ENCODE measurements at regions not wholly inside any gene's neighbourhood (a gene's known extent, or its start where the extent isn't known, plus 50 kb on each side); places are given as distances from the start of the nearest gene placed in this dataset.

DNA sequence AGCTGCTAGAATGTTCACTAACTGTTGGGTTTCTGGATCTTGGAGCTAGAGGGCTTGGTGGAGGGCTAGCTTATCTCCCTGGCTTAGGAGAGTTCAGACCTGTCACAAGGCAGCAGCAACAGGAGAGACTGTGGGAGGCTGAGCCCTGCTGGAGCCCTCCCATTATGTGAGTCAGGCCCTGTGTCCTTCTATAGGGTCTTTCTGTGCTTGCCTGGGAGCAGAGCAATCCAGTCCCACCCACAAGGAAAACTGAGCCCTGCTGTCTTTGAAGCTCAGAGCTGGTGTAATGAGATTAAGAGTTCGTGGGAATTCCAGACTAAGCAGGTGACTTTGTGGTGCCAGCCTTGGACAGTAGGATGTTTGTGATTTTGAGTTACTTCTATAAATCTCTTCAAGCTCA is 249.0 kb downstream of the TTC32 start:
- H3K4me3 ChIP-seq (ENCODE audit: low read depth, low read length), result no peak overlapping the region
- TF ChIP-seq, protein P1, sequence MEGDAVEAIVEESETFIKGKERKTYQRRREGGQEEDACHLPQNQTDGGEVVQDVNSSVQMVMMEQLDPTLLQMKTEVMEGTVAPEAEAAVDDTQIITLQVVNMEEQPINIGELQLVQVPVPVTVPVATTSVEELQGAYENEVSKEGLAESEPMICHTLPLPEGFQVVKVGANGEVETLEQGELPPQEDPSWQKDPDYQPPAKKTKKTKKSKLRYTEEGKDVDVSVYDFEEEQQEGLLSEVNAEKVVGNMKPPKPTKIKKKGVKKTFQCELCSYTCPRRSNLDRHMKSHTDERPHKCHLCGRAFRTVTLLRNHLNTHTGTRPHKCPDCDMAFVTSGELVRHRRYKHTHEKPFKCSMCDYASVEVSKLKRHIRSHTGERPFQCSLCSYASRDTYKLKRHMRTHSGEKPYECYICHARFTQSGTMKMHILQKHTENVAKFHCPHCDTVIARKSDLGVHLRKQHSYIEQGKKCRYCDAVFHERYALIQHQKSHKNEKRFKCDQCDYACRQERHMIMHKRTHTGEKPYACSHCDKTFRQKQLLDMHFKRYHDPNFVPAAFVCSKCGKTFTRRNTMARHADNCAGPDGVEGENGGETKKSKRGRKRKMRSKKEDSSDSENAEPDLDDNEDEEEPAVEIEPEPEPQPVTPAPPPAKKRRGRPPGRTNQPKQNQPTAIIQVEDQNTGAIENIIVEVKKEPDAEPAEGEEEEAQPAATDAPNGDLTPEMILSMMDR (IDR thresholded peaks at IDR 0.05; ENCODE audit: insufficient read depth, low read length), result no peak
- no peak for DNase-seq (ENCODE audit: low read depth)

DNA sequence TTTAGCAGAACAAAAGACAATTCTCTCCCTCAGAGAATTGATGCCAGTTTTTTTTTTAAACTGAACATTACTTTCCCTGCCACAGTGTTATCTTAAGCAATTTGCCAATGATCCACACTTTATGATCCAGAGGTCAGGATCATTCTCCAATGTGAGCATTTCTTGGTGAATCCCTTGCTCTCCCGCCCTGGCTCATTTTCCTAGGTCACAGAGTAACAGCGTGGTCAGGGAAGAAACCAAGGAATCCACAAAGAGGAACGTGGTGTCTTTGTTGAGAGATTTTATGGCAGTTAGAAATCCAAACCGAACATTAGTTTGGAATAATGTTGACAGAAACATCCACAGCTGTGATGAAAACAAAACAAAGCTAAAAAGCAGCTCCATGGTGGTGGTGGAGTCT is 250.3 kb downstream of the TTC32 start:
- H3K4me3 ChIP-seq (ENCODE audit: low read depth, low read length), result no peak overlapping the region
- no peak for DNase-seq (ENCODE audit: low read depth)
- TF ChIP-seq, protein P1 (IDR thresholded peaks at IDR 0.05; ENCODE audit: insufficient read depth, low read length), result no peak

DNA sequence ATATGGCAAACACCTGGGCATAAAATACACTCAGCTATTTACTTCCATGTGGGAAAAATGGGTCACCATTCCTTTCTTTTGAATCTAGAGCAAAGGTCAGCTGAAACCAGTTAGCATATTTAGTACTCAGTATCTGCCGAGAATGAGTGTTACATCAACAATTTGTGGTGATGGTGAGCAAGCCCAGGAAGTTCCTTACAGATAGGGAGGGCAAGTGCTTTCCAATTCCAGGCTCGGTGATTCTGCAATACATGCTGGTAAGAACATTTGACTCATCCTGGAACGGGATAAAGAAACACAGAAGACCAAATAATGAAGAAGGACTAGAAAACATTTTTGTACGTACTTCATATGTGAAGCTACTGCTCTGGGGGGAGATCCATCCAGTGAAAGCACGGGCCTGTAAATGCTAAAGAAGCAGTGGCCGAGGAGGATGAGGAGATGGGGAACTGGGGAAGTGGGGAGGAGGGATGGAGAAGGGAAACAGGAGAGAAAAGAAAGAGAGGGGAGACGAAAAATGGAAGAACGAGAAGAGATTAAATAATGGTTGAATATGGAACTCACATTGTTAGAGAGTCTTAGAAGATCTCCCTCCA is 251.9 kb downstream of the TTC32 start:
- TF ChIP-seq, protein P1 (IDR thresholded peaks at IDR 0.05; ENCODE audit: insufficient read depth, low read length), result no peak
- DNase-seq (ENCODE audit: low read depth), result peak; percentile 100
- H3K4me3 ChIP-seq (ENCODE audit: low read depth, low read length), result no peak overlapping the region

DNA sequence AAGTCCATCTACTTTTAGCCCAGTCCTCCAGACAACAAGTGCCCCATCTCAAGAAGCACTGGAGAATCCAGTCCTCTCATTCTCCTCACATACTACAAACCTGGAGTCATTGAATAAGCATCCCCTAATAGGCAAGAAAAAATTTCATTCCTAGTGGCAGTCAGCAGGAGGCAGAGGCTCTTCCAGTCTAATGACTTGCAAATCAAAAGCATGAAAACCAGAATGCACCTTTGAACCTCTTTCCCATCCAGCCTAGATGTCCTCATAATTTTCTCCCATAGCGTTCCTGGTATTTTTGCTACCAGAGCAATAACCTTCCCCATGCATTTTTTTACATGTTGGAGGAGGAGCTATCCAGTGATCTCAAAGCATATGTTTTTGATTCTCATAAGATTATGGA is 252.6 kb downstream of the TTC32 start:
- TF ChIP-seq, protein P1 (IDR thresholded peaks at IDR 0.05; ENCODE audit: insufficient read depth, low read length), result peak; percentile 7
- peak; percentile 37 for DNase-seq (ENCODE audit: low read depth)

DNA sequence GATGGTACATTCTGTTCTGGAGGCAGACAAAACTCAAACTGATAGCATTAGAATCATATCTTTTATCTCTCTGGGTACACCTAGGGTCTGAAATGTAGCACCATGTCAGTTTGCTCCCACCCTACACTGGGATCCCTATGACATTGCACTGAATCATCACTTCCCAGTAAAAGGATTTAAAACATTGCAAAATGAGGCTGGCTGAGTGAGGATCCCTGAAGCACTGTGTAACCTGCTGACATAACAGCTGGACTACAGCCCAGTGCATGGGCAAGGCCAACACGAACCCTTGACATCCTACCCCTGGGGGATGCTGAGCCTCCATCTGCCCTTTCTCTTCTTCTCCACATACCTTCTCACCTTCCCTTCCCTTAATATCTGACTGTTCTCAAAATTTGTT is 253.2 kb downstream of the TTC32 start:
- TF ChIP-seq, protein P1 (IDR thresholded peaks at IDR 0.05; ENCODE audit: insufficient read depth, low read length), result no peak
- no peak overlapping the region for H3K4me3 ChIP-seq (ENCODE audit: low read depth, low read length)
- peak; percentile 88 for DNase-seq (ENCODE audit: low read depth)

More for the DNA sequence above, 252.6 kb downstream of the TTC32 start:
- no peak overlapping the region for H3K4me3 ChIP-seq (ENCODE audit: low read depth, low read length)

DNA sequence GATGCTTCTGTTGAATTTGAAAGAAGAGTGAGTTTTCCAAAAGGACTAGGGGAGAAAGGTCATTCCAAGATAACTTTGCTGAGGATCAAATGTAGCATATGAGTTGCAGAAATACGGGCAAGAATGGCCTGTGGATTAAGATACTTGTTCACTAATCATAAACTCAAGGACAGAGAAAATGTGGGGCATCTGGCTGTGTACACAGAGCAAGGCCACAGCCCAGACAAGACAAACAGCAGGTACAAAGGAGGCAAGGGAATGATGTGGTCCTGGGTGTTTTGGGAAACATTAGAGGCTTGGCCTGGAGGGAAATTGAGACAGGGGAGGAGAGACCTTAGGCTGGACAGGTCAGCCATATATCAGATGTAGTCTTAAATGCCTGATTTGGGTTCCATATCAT is 254.8 kb downstream of the TTC32 start:
- TF ChIP-seq, protein P1 (IDR thresholded peaks at IDR 0.05; ENCODE audit: insufficient read depth, low read length), result no peak
- DNase-seq (ENCODE audit: low read depth), result no peak
- H3K4me3 ChIP-seq (ENCODE audit: low read depth, low read length), result no peak overlapping the region

DNA sequence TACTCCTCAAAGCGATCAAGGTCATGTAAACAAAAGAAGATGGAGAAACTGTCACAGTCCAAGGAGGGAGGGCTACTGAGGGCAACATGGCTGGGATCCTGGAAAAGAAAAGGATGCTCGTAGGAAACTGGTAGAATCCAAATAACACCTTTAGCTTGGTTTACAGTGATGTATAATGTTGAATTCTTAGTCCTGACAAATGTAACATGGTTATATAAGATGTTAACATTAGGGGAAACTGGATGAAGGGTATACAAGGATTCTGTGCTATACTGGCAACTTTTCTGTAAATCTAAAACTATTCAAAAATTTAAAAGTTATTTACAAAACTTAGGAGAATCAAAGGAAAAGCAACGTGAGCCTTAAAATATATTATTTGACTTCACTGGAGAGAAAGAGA is 257.0 kb downstream of the TTC32 start:
- TF ChIP-seq, protein P1 (IDR thresholded peaks at IDR 0.05; ENCODE audit: insufficient read depth, low read length), result no peak
- no peak for DNase-seq (ENCODE audit: low read depth)
- no peak overlapping the region for H3K4me3 ChIP-seq (ENCODE audit: low read depth, low read length)

All from fibroblast of the aortic adventitia (primary cell).